ENCODE measurements at regions not wholly inside any gene's neighbourhood (a gene's known extent, or its start where the extent isn't known, plus 50 kb on each side); places are given as distances from the start of the nearest gene placed in this dataset.
"Not testable (repeated sequence)": the region's sequence is repeated elsewhere in the genome, so short reads cannot be mapped to it uniquely, and the experiment has no call there.

DNA sequence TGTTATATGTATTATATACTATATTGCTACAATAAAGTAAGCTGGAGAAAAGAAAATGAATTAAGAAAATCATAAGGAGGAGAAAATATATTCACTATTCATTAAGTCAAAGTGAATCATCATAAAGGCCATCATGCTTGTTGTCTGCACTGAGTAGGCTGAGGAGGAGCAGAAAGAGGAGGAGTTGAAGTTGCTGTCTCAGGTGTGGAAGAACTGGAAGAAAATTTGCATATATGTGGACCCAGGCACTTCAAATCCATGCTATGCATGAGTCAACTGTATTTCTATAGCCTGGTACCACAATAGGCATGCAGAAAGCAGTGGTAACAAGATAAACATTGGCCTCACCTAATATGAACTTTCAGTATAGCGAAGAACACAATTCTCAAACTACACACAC is 135.9 kb upstream of the SGCG start:
- DNase-seq: no peak

DNA sequence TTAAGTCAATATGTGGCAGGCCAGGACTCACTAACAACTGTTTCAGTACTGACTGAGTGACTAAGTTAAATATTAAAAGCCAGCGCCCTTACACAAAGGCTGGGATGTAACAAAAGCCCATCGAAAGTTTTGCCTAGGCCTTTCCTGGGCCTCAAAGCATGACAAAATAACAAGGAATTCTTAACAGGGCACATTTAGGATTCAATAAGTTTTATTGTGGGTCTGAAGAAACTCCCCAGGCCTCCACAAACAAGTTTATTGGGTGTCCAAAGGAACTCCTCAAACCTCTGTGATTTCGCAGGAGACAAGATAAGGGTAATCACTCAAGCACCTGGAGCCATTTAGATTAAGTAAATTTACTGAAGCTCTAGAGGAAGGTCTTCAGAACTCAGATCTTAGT is 130.7 kb upstream of the SGCG start:
- no peak for DNase-seq

DNA sequence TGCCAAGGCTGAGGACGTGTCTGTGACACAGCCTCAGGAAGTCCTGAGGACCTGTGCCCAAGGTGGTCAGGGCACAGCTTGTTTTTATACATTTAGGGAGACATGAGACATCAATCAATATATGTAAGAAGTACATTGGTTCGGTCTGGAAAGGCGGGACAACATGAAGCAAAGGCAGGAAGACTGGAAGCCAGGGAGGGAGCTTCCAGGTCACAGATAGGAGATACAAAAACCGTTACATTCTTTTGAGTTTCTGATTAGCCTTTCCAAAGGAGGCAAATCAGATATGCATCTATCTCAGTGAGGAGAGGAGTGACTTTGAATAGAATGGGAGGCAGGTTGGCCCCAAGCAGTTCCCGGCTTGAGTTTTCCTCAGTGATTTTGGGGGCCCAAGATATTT is 127.1 kb upstream of the SGCG start:
- not testable (repeated sequence) for DNase-seq

DNA sequence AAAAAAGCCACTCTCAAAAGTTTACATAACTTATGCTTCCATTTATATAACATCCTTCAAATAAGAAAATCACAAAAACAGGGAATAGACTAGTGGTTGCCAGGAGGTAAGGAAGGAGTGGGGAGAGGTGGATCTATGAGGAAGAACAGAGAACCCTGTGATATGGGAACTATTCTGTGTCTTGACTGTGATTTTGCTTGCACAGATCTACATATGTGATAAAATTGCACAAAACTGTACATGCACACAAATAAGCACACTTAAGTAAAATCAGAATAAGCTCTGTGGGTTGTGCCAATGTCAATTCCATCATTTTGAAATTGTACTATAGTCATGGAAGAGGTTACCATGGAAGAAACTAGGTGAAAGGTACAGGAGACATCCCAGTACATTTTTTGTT is 121.6 kb upstream of the SGCG start:
- no peak for DNase-seq

DNA sequence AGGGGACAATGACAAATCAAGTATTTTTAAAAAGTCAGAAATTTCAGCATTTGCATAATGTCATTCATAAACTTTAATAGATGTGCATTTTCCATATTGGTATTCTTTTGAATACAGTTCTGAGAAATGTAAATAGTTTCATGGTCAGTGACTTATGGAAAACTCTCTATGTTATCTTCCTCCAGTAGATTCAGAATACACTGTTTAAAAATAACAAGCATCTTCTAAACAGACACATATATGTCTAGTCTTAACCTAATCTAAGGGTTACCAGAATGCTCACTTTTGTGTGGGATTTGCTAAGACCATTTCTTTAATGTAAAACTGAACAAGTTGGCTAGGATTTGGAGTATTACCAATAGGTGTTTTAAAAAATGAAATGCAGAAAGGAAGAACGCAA is 119.8 kb upstream of the SGCG start:
- DNase-seq: no peak

DNA sequence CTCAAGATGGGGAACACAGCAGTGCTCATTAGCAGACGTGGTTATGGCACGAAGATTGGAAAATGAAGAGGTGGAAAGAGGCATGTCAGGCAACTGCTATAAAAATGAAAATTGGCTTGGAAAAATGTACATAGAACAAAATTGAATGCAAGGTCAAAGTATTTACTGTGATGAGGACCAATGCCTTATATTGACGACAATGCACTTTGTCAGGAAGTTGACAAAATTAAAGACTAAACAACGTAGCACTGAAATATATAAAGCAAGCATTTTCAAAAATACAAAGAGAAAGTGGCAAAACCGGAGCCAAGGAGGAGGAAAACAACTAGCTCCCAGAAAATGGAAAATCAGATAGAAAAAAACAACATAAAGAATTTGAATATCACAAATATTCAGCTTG is 113.7 kb upstream of the SGCG start:
- DNase-seq: no peak

DNA sequence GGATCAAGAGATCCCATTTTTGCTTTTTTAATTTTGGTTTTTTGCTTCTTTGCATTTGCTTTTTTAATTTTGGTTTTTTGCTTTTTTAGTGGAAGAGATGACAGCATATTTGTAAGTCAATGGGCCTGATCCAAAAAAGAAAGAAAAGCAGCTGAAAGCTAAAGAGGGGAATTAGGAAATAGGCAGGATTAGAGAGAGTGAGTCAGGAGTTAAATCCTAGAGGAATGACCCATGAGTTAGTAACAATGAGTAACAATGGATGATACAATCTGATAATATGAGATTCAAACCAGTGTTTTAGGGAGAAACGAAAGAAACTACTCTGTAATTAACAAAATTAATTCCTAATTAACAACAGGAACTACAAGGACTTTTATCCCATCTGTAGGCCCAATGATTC is 111.2 kb upstream of the SGCG start:
- no peak for DNase-seq

DNA sequence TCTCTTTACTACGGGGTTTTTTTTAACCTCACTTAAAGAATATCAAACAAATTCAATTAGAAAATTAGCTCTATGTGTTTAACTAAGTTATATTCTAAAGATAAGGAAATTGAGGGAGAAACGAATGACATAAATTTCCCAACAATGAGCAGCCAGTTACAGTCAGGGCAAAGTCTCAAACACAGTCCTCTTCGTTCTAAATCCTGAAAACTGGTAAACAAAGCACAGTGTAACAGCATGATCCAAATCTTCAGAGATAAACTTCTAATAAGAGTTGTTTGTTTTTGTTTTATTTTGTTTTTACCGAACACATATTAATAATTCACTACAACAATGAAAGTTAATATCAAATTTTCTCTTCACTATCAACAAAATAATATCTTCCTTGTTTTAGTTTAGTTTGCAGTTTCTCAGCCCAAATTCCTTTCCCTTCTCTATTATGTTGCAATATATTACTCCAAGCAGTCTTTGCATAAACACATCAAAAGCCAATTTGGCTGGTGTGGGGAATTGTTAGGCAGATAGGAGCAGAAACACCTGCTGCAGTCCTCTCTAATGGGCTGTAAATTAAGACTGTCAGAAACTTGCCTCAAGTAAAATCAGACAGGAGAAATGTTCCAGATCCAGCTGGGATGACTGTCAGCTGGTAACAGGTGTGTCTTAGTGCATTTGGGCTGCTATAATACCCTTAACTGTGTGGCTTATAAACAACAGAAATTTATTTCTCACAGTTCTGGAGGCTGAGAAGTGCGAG is 106.5 kb upstream of the SGCG start:
- DNase-seq: no peak

DNA sequence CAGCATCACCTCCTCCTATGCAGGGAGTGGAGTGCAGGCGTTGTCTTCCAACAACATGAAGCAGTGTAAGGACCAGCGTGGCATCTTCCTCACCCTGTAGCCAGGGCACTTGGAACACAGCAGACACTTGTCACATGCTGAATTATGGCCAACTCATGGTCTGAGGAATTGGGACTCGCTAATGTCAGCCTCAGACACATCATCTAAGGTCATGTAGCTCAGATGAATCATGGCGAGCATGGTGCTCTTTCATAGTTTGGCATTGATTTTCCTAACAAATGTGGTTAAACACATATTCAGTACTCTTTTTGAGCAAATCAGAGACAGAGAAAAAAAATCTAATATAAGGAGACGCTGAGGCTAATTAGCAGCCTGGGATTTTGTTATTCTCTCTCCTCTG is 99.6 kb upstream of the SGCG start:
- no peak for DNase-seq

DNA sequence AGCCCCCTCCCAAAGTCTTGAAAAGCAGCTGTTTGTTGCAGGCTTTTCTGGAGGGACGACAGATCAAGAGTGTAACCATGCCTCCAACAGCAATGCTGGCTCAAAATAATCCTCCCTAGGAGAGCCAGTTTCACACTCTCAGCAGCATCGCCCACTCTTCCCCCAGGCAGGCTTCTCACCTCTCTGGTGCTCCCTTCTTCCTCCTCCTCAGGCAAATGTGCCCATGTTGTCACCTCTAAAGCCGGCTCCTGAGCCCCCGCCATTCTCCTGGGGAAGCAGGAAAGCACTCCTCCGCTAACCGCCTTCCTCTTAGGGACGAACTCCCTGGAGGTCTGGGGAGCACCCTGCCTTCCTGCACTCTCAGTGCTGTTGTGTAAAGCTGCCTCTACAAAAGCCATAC is 98.9 kb upstream of the SGCG start:
- no peak for DNase-seq

DNA sequence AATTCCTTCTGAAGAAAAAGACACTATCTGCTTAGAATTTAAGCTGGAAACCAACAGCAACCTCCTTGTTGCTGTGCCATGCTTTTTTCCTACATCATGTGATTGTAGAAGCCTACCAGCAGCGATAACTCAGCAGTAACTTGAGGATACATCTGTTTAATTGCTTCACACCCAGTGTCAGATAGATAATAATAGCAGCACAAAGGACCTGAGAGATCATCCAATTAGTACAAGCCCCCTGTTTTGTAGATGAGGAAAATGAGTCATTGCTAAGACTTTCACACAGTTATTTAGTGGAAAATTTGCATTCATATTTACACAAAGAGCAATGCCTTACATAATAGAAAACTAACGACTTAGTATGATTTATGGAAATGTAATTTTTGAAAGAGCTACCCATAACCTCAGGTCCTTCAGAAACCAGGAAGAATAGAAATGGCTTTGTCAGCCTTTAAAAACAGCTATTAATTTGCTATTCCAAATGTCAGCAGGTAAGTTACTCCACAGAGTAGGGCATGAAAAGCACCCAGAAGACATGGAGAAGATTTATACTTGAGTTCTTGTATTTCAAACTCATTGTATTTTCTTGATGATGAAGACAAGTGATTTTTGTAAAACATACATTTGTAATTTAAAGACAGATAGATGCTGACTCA is 93.7 kb upstream of the SGCG start:
- no peak for DNase-seq

DNA sequence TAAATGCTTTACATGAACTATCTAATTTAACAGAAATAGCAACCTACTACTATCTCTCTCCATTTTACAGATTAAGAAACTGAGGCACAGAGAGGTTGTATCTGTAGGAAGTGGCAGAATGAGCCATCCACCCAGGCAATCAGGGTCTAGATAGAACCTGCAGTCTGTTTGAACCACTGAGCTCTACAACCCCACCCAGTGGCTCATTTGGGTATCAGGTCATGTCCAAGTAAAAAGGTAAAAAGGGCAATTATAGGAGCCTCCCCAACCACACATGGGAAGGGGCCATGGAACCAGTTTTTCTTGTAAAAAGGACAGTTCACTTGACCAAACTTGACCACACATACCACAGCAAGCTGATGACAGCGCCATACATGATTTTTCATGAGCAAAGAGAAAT is 92.9 kb upstream of the SGCG start:
- no peak for DNase-seq

DNA sequence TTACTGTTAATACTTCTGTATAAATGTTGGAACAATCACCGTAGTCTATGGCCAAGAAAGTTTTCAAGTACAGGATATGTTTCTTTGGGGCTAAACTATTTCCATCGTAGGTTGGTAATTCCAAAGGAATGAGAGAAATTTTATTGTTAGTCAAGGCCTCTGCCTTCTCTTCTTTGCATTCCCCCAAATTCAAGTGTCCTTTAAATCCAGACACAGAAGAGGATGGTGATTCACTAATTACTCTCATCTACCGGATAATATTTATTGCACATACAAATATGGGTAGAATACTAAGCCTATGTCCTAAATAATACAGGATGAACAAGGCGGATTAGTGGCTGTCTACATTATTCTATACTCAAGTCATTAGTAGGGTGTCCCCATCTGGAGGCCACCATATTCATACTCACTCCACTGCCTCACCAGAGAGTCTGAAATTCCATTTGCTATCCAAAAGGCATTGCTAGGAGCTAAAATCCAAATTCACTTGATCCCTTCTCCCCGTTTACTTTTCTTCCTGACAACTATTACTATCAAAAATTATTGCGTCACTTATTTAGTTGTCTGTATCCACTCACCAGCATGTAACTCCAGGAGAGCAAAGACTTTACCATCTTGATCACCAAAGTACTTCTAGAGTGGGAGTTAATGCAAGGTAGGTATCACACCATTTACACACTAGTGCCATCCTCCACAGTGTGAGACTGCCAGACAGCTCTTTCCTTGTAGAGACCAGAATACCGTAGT is 82.4 kb upstream of the SGCG start:
- no peak for DNase-seq

DNA sequence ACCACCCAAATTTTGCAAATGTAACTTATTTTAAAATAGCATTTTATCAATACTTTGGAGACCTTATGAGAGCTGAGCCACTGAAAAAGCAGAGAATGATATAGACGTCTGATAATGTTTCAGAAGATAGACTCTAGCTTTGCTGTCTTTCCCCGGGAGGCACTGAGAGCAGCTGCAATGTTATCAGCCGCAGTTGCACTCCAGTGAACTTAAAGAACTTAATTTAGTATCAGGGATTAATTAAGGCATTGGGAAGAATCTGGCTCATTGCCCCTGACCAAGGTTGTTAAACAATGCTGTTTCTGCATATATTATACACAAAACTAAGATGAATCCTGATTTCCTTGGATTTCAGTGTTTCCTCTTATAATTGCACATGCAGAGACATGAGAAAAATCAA is 75.7 kb upstream of the SGCG start:
- no peak for DNase-seq

DNA sequence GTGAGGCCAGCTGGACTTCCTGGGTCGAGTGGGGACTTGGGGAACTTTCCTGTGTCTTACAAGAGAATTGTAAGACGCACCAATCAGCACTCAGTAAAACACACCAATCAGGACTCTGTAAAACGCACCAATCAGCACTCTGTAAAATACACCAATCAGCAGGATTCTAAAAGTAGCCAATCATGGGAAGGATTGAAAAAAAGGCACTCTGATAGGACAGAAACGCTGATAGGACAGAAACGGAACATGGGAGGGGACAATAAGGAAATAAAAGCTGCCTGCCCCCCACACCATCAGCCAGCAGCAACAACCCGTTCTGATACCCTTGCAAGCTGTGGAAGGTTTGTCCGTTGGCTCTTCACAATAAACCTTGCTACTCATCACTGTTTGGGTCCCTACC is 73.1 kb upstream of the SGCG start:
- DNase-seq: no peak

DNA sequence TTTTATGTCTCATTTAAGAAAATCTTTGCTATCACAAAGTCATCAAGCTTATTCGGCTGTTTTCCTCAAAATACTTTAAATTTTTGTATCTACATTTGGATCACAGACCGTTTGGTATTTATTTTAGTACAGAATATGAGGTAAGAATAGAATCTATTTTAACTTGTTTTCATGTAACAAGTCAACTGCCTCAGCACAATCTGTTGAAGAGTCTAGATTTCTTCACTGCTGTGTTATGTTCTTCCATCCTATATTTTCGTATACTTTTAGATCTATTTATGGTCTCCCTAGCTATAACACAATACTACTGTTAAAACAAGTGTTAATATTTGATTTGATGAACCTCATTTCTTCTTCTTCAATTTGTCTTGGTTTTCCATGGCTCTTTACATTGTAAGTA is 61.6 kb upstream of the SGCG start:
- DNase-seq: no peak

DNA sequence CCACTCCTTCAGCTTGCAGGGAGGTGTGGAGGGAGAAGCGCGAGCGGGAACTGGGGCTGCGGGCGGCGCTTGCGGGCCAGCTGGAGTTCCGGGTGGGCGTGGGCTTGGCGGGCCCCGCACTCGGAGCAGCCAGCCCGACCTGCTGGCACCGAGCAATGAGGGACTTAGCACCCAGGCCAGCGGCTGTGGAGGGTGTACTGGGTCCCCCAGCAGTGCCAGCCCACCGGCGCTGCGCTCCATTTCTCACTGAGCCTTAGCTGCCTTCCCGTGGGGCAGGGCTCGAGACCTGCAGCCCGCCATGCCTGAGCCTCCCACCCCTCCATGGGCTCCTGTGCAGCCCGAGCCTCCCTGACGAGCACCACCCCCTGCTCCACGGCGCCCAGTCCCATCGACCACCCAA is 53.2 kb upstream of the SGCG start:
- not testable (repeated sequence) for DNase-seq

DNA sequence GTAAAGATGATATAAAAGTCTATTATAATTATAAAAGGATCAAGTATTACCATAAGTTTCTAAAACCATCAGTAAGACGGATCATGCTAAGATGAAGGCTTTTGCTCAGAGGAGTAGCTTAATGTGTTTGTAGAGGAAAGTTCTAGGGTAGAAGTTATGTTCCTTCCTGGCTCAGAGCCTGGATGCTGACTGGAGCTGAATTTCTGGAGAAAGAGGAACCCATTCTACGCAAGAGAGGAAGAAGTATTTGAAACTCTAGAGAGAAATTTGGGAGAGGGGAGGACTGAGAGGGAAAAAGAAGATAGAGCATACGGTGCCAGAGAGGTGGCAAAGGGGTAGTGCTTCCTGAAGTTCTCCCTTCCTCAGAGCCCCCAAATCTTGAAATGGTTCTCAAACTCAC is 51.4 kb upstream of the SGCG start:
- no peak for DNase-seq

All from kidney glomerular epithelial cell (primary cell).